K562 (cell line): ENCODE measurements at regions not wholly inside any gene's neighbourhood (a gene's known extent, or its start where the extent isn't known, plus 50 kb on each side); places are given as distances from the start of the nearest gene placed in this dataset.

Source experiments
- ATAC-seq: fragments of 200-7000 bp; cut with Tn5 transposase; 3 replicates; pipeline ENCODE4 v1.9.1; 2020; ENCODE audit warnings: moderate library complexity
- BruUV-seq: library from RNA; stranded (reverse); fragments of 400-500 nt; replicated peaks from 2 replicates; lab custom pipeline; 2021; lab: Mats Ljungman, UMichigan
- CTCF ChIA-PET: fragments of 300-600 bp; formaldehyde crosslinking; extraction: SDS; loops from one replicate; lab custom pipeline; 2021; ENCODE audit warnings: low intra/inter-chr PET ratio; lab: Yijun Ruan, JAX
- POLR2A ChIA-PET: fragments of 300-600, 350-650 bp; sonication (Branson Sonifier 250); formaldehyde crosslinking; extraction: SDS; loops from one replicate; lab custom pipeline; 2021; ENCODE audit warnings: antibody characterized with exemption, inconsistent platforms; lab: Yijun Ruan, JAX
- DNase-seq, 4 experiments: peaks; one replicate each; pipeline versions ENCODE4 v3.0.0 to v3.0.0-alpha.2; 2011 to 2018; ENCODE audit warnings: low spot score in 3 of 4, mixed read lengths in 3 of 4; ENCODE audit errors: extremely low read depth in 1 of 4
- FAIRE-seq: peaks from 2 replicates; lab custom pipeline; 2011; peaks lifted over from hg19 to GRCh38; lab: Jason Lieb, UNC
- H2AFZ ChIP-seq: 2 replicates; pipeline ENCODE4 v1.6.0; 2011; ENCODE audit warnings: low read depth, low read length, control low read depth, inconsistent platforms
- H3K27ac ChIP-seq: fragments of 200-600 bp; 3 replicates; pipeline ENCODE4 v1.8.0; 2011; ENCODE audit warnings: low read depth, mild to moderate bottlenecking, control low read depth, inconsistent platforms, low read length, moderate library complexity, mixed read lengths; ENCODE audit errors: extremely low read depth
- H3K27me3 ChIP-seq, 2 experiments: fragments of 300-600 bp in 1 of 2; 2 replicates in 1 of 2; 3 replicates in 1 of 2; pipeline versions ENCODE4 v1.6.0 to v1.8.0; 2011; ENCODE audit warnings: inconsistent platforms in 2 of 2, low read length in 2 of 2, mild to moderate bottlenecking in 1 of 2, mixed read lengths in 1 of 2, moderate library complexity in 1 of 2; ENCODE audit not compliant: control insufficient read depth in 2 of 2, insufficient read depth in 2 of 2
- H3K36me3 ChIP-seq: fragments of 300-600 bp; 3 replicates; pipeline ENCODE4 v1.8.0; 2011; ENCODE audit warnings: mild to moderate bottlenecking, low read length, inconsistent platforms; ENCODE audit not compliant: control insufficient read depth, insufficient read depth
- H3K4me1 ChIP-seq, 2 experiments: fragments of 200-600 bp in 1 of 2; replicated peaks in 1 of 2; 2 replicates in 1 of 2; 3 replicates in 1 of 2; pipeline versions ENCODE4 v1.5.1 to v1.8.0; 2011; ENCODE audit warnings: inconsistent platforms in 2 of 2, low read length in 2 of 2, mild to moderate bottlenecking in 1 of 2, mixed read lengths in 1 of 2, moderate library complexity in 1 of 2; ENCODE audit not compliant: control insufficient read depth in 2 of 2, insufficient read depth in 2 of 2
- H3K4me2 ChIP-seq: 2 replicates; pipeline ENCODE4 v1.6.1; 2011; ENCODE audit warnings: low read length, control low read depth, inconsistent platforms, mixed read lengths; ENCODE audit not compliant: insufficient read depth
- H3K4me3 ChIP-seq: fragments of 200-600 bp; sonication (generic), shearing (Covaris generic); 2 replicates; pipeline ENCODE4 v1.5.1; 2016; ENCODE audit warnings: control low read depth, inconsistent platforms
- H3K79me2 ChIP-seq: fragments of 200-600 bp; 3 replicates; pipeline ENCODE4 v1.8.0; 2011; ENCODE audit warnings: low read length, inconsistent platforms; ENCODE audit not compliant: control insufficient read depth, insufficient read depth
- H3K9ac ChIP-seq, 2 experiments: 2 replicates each; pipeline versions ENCODE4 v1.6.0 to v1.6.1; 2011; ENCODE audit warnings: low read depth in 2 of 2, low read length in 2 of 2, control low read depth in 1 of 2, inconsistent platforms in 1 of 2, mild to moderate bottlenecking in 1 of 2, mixed read lengths in 1 of 2; ENCODE audit not compliant: insufficient read depth in 1 of 2
- H3K9me1 ChIP-seq: one replicate; pipeline ENCODE4 v1.6.0; 2011; ENCODE audit warnings: inconsistent platforms, mild to moderate bottlenecking, low read length, moderate library complexity; ENCODE audit not compliant: control insufficient read depth, insufficient read depth
- H3K9me3 ChIP-seq: replicated peaks from 2 replicates; pipeline ENCODE4 v1.5.1; 2011; ENCODE audit warnings: low read depth, low read length, inconsistent platforms; ENCODE audit not compliant: control insufficient read depth, insufficient read depth
- H4K20me1 ChIP-seq: replicated peaks from 2 replicates; pipeline ENCODE4 v1.6.1; 2011; ENCODE audit warnings: low read length, inconsistent platforms, mixed read lengths; ENCODE audit not compliant: control insufficient read depth, insufficient read depth
- C11orf30 ChIP-seq: fragments of 450-650 bp; IDR thresholded peaks from 2 replicates; pipeline ENCODE4 v1.6.1; 2016; ENCODE audit warnings: low read depth, mild to moderate bottlenecking
- CREB5 ChIP-seq: fragments of 250-450 bp; sonication (Bioruptor Pico); IDR thresholded peaks from 2 replicates; pipeline ENCODE4 v1.5.0; 2020; ENCODE audit warnings: mild to moderate bottlenecking
- E2F1 ChIP-seq: sonication (generic); formaldehyde crosslinking; IDR thresholded peaks from 2 replicates; pipeline ENCODE4 v1.8.1; 2023; ENCODE audit warnings: mild to moderate bottlenecking, missing genetic modification reagents, moderate library complexity
- ESRRB ChIP-seq: fragments of 250-450 bp; sonication (Bioruptor Pico); IDR thresholded peaks from 2 replicates; pipeline ENCODE4 v1.5.0; 2020; ENCODE audit warnings: mild to moderate bottlenecking, moderate library complexity, borderline replicate concordance
- JUND ChIP-seq, 2 experiments: IDR thresholded peaks; 2 replicates in 1 of 2; 3 replicates in 1 of 2; pipeline ENCODE4 v1.6.1; 2011; ENCODE audit warnings: borderline replicate concordance in 2 of 2, low read depth in 2 of 2, low read length in 2 of 2, improper control_type of control experiment in 1 of 2, missing biosample characterization in 1 of 2, missing genetic modification characterization in 1 of 2, missing genetic modification reagents in 1 of 2
- KLF1 ChIP-seq: fragments of 450-650 bp; IDR thresholded peaks from 2 replicates; pipeline ENCODE4 v1.6.1; 2016; ENCODE audit warnings: missing genetic modification characterization, missing compliant biosample characterization
- MED1 ChIP-seq: sonication (generic); formaldehyde crosslinking; IDR thresholded peaks from 2 replicates; pipeline ENCODE4 v1.8.1; 2023; ENCODE audit warnings: missing genetic modification reagents, borderline replicate concordance
- RAD51 ChIP-seq: fragments of 450-650 bp; IDR thresholded peaks from 2 replicates; pipeline ENCODE4 v1.7.1; 2016; ENCODE audit warnings: low read depth, mild to moderate bottlenecking, borderline replicate concordance
- ZNF507 ChIP-seq: conservative IDR thresholded peaks from 2 replicates; pipeline ENCODE4 v1.6.1; 2017; ENCODE audit warnings: missing genetic modification characterization, missing compliant biosample characterization
- ZNF75A ChIP-seq: fragments of 450-650 bp; formaldehyde crosslinking; IDR thresholded peaks from 2 replicates; pipeline ENCODE4 v1.4.0; 2020; ENCODE audit warnings: mild to moderate bottlenecking
- WGBS: fragments of 100-300 bp; shearing (Covaris generic); methylation state at CpG from one replicate; pipeline ENCODE4 v1.1.6; 2016; ENCODE audit warnings: low coverage, mixed read lengths; ENCODE audit not compliant: insufficient coverage; ENCODE audit errors: missing lambda C conversion rate; 5-methylcytosine and 5-hydroxymethylcytosine counted together
- in situ Hi-C: fragments of 300-500 bp; cut with MboI; formaldehyde crosslinking; loops from 4 replicates; pipeline ENCODE4 v1.15.0; 2018; ENCODE audit warnings: inconsistent platforms, mixed read lengths
- intact Hi-C: fragments of 100-400 bp; cut with micrococcal nuclease; formaldehyde crosslinking; loops from 2 replicates; pipeline ENCODE4 v1.14.2; 2022
- TF ChIP-seq, protein P1 (sequence below): sonication (generic); formaldehyde crosslinking; IDR thresholded peaks from 2 replicates; pipeline ENCODE4 v1.8.1; 2023; ENCODE audit warnings: mild to moderate bottlenecking, missing genetic modification reagents

GRCh38 chr10:88039496-88040200 lies 176.2 kb downstream of the PTEN start:
- Histone ChIP-seq H3K4me2 (no peak overlapping the region), H3K79me2 (no peaks in the 10 kb centered on the region), H3K4me3 (no peak overlapping the region), H3K9me1 (no peaks in the 10 kb centered on the region), H3K27ac (no peak overlapping the region), H2AFZ (no peak overlapping the region), H3K27me3 (no peaks in the 10 kb centered on the region), H3K9me3 (no peaks in the 10 kb centered on the region), H3K36me3 (no peaks in the 10 kb centered on the region; the same call in 2 of the 3 replicates), H4K20me1 (no peaks in the 10 kb centered on the region), H3K9ac (no peak overlapping the region), H3K4me1 (peaks cover 8 to 16% of the 10 kb centered on the region in 2 experiments)
- no TSS peak for BruUV-seq
- FAIRE-seq (no peak), ATAC-seq (no peak), DNase-seq (no peak)
- WGBS: 35% methylated on average over 6 of the region's 6 CpGs
- POLR2A ChIA-PET: no interaction called here
- TF ChIP-seq ZNF75A (CRISPR knock-in tag) (no peak), JUND (IDR thresholded peaks at IDR 0.05; ENCODE audit: borderline replicate concordance, low read depth, low read length) (no peak), JUND (tag; IDR thresholded peaks at IDR 0.05; ENCODE audit: borderline replicate concordance, low read depth, low read length) (no peak), CREB5 (CRISPR knock-in tag) (no peak), KLF1 (tag) (no peak), RAD51 (no peak), MED1 (CRISPR knock-in tag) (no peak), ESRRB (CRISPR knock-in tag) (no peak), E2F1 (no peak), C11orf30 (no peak), ZNF507 (no peak)
- TF ChIP-seq, protein P1, sequence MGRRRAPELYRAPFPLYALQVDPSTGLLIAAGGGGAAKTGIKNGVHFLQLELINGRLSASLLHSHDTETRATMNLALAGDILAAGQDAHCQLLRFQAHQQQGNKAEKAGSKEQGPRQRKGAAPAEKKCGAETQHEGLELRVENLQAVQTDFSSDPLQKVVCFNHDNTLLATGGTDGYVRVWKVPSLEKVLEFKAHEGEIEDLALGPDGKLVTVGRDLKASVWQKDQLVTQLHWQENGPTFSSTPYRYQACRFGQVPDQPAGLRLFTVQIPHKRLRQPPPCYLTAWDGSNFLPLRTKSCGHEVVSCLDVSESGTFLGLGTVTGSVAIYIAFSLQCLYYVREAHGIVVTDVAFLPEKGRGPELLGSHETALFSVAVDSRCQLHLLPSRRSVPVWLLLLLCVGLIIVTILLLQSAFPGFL: no peak
- in situ Hi-C loops (no loop called here), intact Hi-C loops (no loop called here)
- CTCF ChIA-PET: no interaction called here
